Activated CD4-positive, alpha-beta T cell treated with anti-CD3 and anti-CD28 coated beads, Interleukin-2, amount 50 U/mL, for 4 hours (primary cell): ENCODE measurements at regions not wholly inside any gene's neighbourhood (a gene's known extent, or its start where the extent isn't known, plus 50 kb on each side); places are given as distances from the start of the nearest gene placed in this dataset.

ENCODE experiments used
- DNase-seq, 2 experiments: peaks; one replicate each; pipeline ENCODE4 v3.0.0-alpha.2; 2020

- no peak for DNase-seq
These were observed 113.5 kb downstream of the TMEM132E start for GRCh38 chr17:34692920-34693319.
